H1 (cell line): ENCODE measurements at regions not wholly inside any gene's neighbourhood (a gene's known extent, or its start where the extent isn't known, plus 50 kb on each side); places are given as distances from the start of the nearest gene placed in this dataset.

Experiments used
- CTCF ChIA-PET: fragments of 300-600 bp; sonication (Branson Sonifier 250); formaldehyde crosslinking; loops from one replicate; lab custom pipeline; 2021; ENCODE audit not compliant: partially characterized antibody; lab: Charles Lee
- POLR2A ChIA-PET: fragments of 300-600 bp; sonication (Branson Sonifier 250); formaldehyde crosslinking; loops from one replicate; lab custom pipeline; 2021; ENCODE audit warnings: inconsistent platforms; ENCODE audit not compliant: partially characterized antibody; lab: Charles Lee
- DNase-seq, 2 experiments: peaks; one replicate each; pipeline versions ENCODE4 v3.0.0 to v3.0.0-alpha.2; 2010 to 2022; ENCODE audit warnings: low spot score in 2 of 2, low read depth in 1 of 2, mixed read lengths in 1 of 2
- FAIRE-seq: peaks from 2 replicates; lab custom pipeline; 2011; peaks lifted over from hg19 to GRCh38; lab: Jason Lieb, UNC
- H2AFZ ChIP-seq: 2 replicates; pipeline ENCODE4 v1.8.1; 2012; ENCODE audit warnings: low read length, inconsistent platforms
- H2AK5ac ChIP-seq: 2 replicates; pipeline ENCODE4 v1.6.1; 2013; ENCODE audit warnings: low read depth, low read length
- H2BK120ac ChIP-seq: replicated peaks from 2 replicates; pipeline ENCODE3; 2013; ENCODE audit warnings: low read depth, low read length, inconsistent platforms
- H2BK12ac ChIP-seq: 2 replicates; pipeline ENCODE4 v1.6.1; 2013; ENCODE audit warnings: low read depth, low read length
- H2BK15ac ChIP-seq: 2 replicates; pipeline ENCODE4 v1.6.1; 2013; ENCODE audit warnings: low read length
- H2BK20ac ChIP-seq: 2 replicates; pipeline ENCODE4 v1.6.1; 2013; ENCODE audit warnings: low read length
- H2BK5ac ChIP-seq: 2 replicates; pipeline ENCODE4 v1.6.1; 2013; ENCODE audit warnings: low read depth, low read length
- H3K14ac ChIP-seq: 2 replicates; pipeline ENCODE4 v1.6.1; 2013; ENCODE audit warnings: inconsistent platforms; ENCODE audit not compliant: insufficient read length
- H3K18ac ChIP-seq: 2 replicates; pipeline ENCODE4 v1.6.1; 2013; ENCODE audit warnings: low read length; ENCODE audit errors: extremely low read depth
- H3K23ac ChIP-seq: 2 replicates; pipeline ENCODE4 v1.6.1; 2013; ENCODE audit warnings: inconsistent platforms; ENCODE audit not compliant: insufficient read length
- H3K23me2 ChIP-seq: 2 replicates; pipeline ENCODE4 v1.6.1; 2013; ENCODE audit warnings: low read depth, low read length
- H3K27ac ChIP-seq: 2 replicates; pipeline ENCODE4 v1.6.1; 2011; ENCODE audit warnings: low read depth, low read length, inconsistent platforms
- H3K27me3 ChIP-seq, 4 experiments: replicated peaks in 1 of 4; 1 replicate in 1 of 4; 2 replicates in 3 of 4; pipeline versions ENCODE4 v1.6.1 to v1.8.1; 2011 to 2013; ENCODE audit warnings: low read length in 3 of 4, mild to moderate bottlenecking in 3 of 4, inconsistent platforms in 2 of 4, mixed read lengths in 2 of 4, moderate library complexity in 1 of 4; ENCODE audit not compliant: control insufficient read depth in 3 of 4, insufficient read depth in 3 of 4; ENCODE audit errors: extremely low read depth in 1 of 4
- H3K36me3 ChIP-seq, 4 experiments: 2 replicates each; pipeline versions ENCODE4 v1.6.1 to v1.8.1; 2011 to 2013; ENCODE audit warnings: mild to moderate bottlenecking in 4 of 4, low read length in 3 of 4, moderate library complexity in 2 of 4, control low read depth in 1 of 4, inconsistent platforms in 1 of 4; ENCODE audit not compliant: insufficient read depth in 4 of 4, control insufficient read depth in 2 of 4
- H3K4ac ChIP-seq: replicated peaks from 2 replicates; pipeline ENCODE3; 2013; ENCODE audit warnings: low read length, low read depth, mixed read lengths, inconsistent platforms; ENCODE audit not compliant: insufficient read length
- H3K4me1 ChIP-seq, 4 experiments: replicated peaks in 1 of 4; 1 replicate in 1 of 4; 2 replicates in 3 of 4; pipeline versions ENCODE4 v1.6.1 to v1.8.1; 2011 to 2013; ENCODE audit warnings: low read length in 3 of 4, inconsistent platforms in 2 of 4, mixed read lengths in 1 of 4; ENCODE audit not compliant: insufficient read depth in 4 of 4, control insufficient read depth in 3 of 4
- H3K4me2 ChIP-seq, 2 experiments: 2 replicates each; pipeline versions ENCODE4 v1.6.1 to v1.8.1; 2011 to 2013; ENCODE audit warnings: low read depth in 2 of 2, low read length in 2 of 2, control low read depth in 1 of 2, inconsistent platforms in 1 of 2, mild to moderate bottlenecking in 1 of 2; ENCODE audit not compliant: insufficient read depth in 1 of 2
- H3K4me3 ChIP-seq, 4 experiments: fragments of 200-600, 300-600 bp in 1 of 4; sonication (generic), shearing (Covaris generic), sonication (Bioruptor Twin) in 1 of 4; 2 replicates each; pipeline versions ENCODE4 v1.5.1 to v1.8.1; 2011 to 2016; ENCODE audit warnings: low read length in 4 of 4, low read depth in 3 of 4, control low read depth in 2 of 4, inconsistent platforms in 2 of 4, mild to moderate bottlenecking in 2 of 4, mixed read lengths in 1 of 4, moderate library complexity in 1 of 4; ENCODE audit not compliant: insufficient read depth in 2 of 4; ENCODE audit errors: extremely low read depth in 1 of 4
- H3K56ac ChIP-seq: replicated peaks from 2 replicates; pipeline ENCODE3; 2013; ENCODE audit warnings: low read depth, mild to moderate bottlenecking, mixed read lengths, low read length, inconsistent platforms; ENCODE audit not compliant: insufficient read length
- H3K79me1 ChIP-seq: 2 replicates; pipeline ENCODE4 v1.6.1; 2013; ENCODE audit warnings: low read depth, low read length, control low read depth
- H3K79me2 ChIP-seq, 2 experiments: 2 replicates each; pipeline versions ENCODE4 v1.6.1 to v1.8.1; 2012 to 2013; ENCODE audit warnings: low read length in 2 of 2, mild to moderate bottlenecking in 2 of 2, inconsistent platforms in 1 of 2; ENCODE audit not compliant: insufficient read depth in 2 of 2, control insufficient read depth in 1 of 2
- H3K9ac ChIP-seq, 4 experiments: replicated peaks in 1 of 4; 1 replicate in 1 of 4; 2 replicates in 3 of 4; pipeline versions ENCODE4 v1.6.1 to v1.8.1; 2011 to 2013; ENCODE audit warnings: low read depth in 3 of 4, low read length in 3 of 4, control low read depth in 2 of 4, mild to moderate bottlenecking in 2 of 4, moderate library complexity in 2 of 4, inconsistent platforms in 1 of 4; ENCODE audit errors: extremely low read depth in 1 of 4
- H3K9me3 ChIP-seq, 2 experiments: 2 replicates each; pipeline versions ENCODE4 v1.6.1 to v1.8.1; 2012 to 2013; ENCODE audit warnings: mild to moderate bottlenecking in 2 of 2, moderate library complexity in 2 of 2, control low read depth in 1 of 2, inconsistent platforms in 1 of 2, low read depth in 1 of 2, low read length in 1 of 2, mixed read lengths in 1 of 2; ENCODE audit not compliant: insufficient read depth in 2 of 2
- H4K20me1 ChIP-seq, 2 experiments: replicated peaks in 1 of 2; 2 replicates each; pipeline versions ENCODE3 to v1.8.1; 2011 to 2013; ENCODE audit warnings: inconsistent platforms in 2 of 2, low read length in 2 of 2, mild to moderate bottlenecking in 1 of 2; ENCODE audit not compliant: insufficient read depth in 2 of 2, control insufficient read depth in 1 of 2
- H4K5ac ChIP-seq: 2 replicates; pipeline ENCODE4 v1.6.1; 2013; ENCODE audit warnings: low read length, low read depth, mixed read lengths, inconsistent platforms; ENCODE audit not compliant: insufficient read length
- H4K8ac ChIP-seq: 2 replicates; pipeline ENCODE4 v1.8.0; 2013; ENCODE audit warnings: mild to moderate bottlenecking, moderate library complexity, low read length, inconsistent platforms; ENCODE audit not compliant: insufficient read depth; ENCODE audit errors: extremely low read depth
- H4K91ac ChIP-seq: replicated peaks from 2 replicates; pipeline ENCODE3; 2013; ENCODE audit warnings: low read length, mixed read lengths, inconsistent platforms; ENCODE audit not compliant: insufficient read length
- ASH2L ChIP-seq: fragments of 200-600, 300-600 bp; sonication (generic); IDR thresholded peaks from one replicate; pipeline ENCODE4 v1.7.1; 2017; ENCODE audit warnings: low read length
- EP300 ChIP-seq, 2 experiments: IDR thresholded peaks; 1 replicate in 1 of 2; 2 replicates in 1 of 2; pipeline ENCODE4 v1.6.1; 2011 to 2012; ENCODE audit warnings: low read depth in 2 of 2, low read length in 2 of 2, mild to moderate bottlenecking in 2 of 2, borderline replicate concordance in 1 of 2, inconsistent platforms in 1 of 2, moderate library complexity in 1 of 2
- JUN ChIP-seq: IDR thresholded peaks from 2 replicates; pipeline ENCODE4 v1.6.1; 2011; ENCODE audit warnings: low read depth, mild to moderate bottlenecking, improper control_type of control experiment, low read length
- MAFK ChIP-seq: IDR thresholded peaks from 2 replicates; pipeline ENCODE4 v1.6.1; 2012; ENCODE audit warnings: low read depth, mild to moderate bottlenecking, improper control_type of control experiment, low read length
- TAF7 ChIP-seq: optimal IDR thresholded peaks from 2 replicates; pipeline ENCODE3; 2011; ENCODE audit warnings: low read depth, mild to moderate bottlenecking, inconsistent platforms, low read length, moderate library complexity, borderline replicate concordance
- WGBS, 2 experiments: shearing (Covaris generic) in 1 of 2; methylation state at CpG; one replicate each; pipeline versions ENCODE4 v1.1.6 to v1.1.7; 2013 to 2015; ENCODE audit warnings: low lambda C conversion rate in 2 of 2, mixed read lengths in 2 of 2, inconsistent platforms in 1 of 2, low coverage in 1 of 2, missing lambda C conversion rate in 1 of 2; ENCODE audit not compliant: insufficient replicate concordance in 2 of 2, insufficient coverage in 1 of 2, insufficient read length in 1 of 2; ENCODE audit errors: extremely low coverage in 1 of 2, missing lambda C conversion rate in 1 of 2; 5-methylcytosine and 5-hydroxymethylcytosine counted together

DNA sequence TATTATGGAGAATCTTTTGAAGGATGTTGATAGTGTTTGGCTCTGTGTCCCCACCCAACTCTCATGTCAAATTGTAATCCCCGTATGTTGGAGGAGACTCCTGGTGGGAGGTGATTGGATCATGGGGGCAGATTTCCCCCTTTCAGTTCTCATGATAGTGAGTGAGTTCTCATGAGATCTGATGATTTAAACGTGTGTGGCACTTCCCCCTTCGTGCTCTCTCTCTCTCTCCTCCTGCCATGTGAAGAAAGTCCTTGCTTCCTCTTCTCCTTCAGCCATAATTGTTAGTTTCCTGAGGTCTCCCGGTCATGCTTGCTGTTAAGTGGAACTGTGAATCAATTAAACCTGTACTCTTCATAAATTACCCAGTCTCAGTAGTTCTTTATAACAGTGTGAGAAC lies 166.1 kb upstream of the NUDT6 start:
- H4K91ac ChIP-seq: no peak overlapping the region
- no peak for TF ChIP-seq ASH2L
- no peak for TF ChIP-seq MAFK
- no peak for TF ChIP-seq EP300 (IDR thresholded peaks at IDR 0.05; ENCODE audit: borderline replicate concordance in 1 of 2, low read depth in 2 of 2, low read length in 2 of 2)
- no peak for TF ChIP-seq TAF7
- TF ChIP-seq JUN: no peak
- WGBS, 2 experiments: 89% methylated on average over 4 of the region's 4 CpGs; no CpG with 5 or more reads in 1 of the 2 experiments

More for the DNA sequence above, 166.1 kb upstream of the NUDT6 start:
- no peak overlapping the region for H3K18ac ChIP-seq
- H3K9me3 ChIP-seq: no peaks in the 10 kb centered on the region
- no peak overlapping the region for H3K4ac ChIP-seq
- no peak overlapping the region for H2AFZ ChIP-seq
- H3K56ac ChIP-seq: no peak overlapping the region
- H3K14ac ChIP-seq: no peak overlapping the region
- POLR2A ChIA-PET: no interaction called here
- H3K4me2 ChIP-seq: no peak overlapping the region
- H2BK15ac ChIP-seq: no peak overlapping the region
- no peak overlapping the region for H2BK5ac ChIP-seq
- FAIRE-seq (no peak), DNase-seq (no peak)
- no peak overlapping the region for H2BK120ac ChIP-seq
- H4K5ac ChIP-seq: no peak overlapping the region
- no peak overlapping the region for H2AK5ac ChIP-seq
- CTCF ChIA-PET: no interaction called here
- H3K4me3 ChIP-seq: no peak overlapping the region
- no peak overlapping the region for H4K8ac ChIP-seq
- no peaks in the 10 kb centered on the region for H3K79me1 ChIP-seq
- H3K27ac ChIP-seq: no peak overlapping the region
- peaks cover 0 to 22% (median 4%) of the 10 kb centered on the region in 4 experiments; a peak in 4 of 8 replicates for H3K36me3 ChIP-seq
- no peaks in the 10 kb centered on the region for H4K20me1 ChIP-seq
- H3K9ac ChIP-seq: no peak overlapping the region
- no peaks in the 10 kb centered on the region for H3K23me2 ChIP-seq
- H2BK20ac ChIP-seq: no peak overlapping the region
- H2BK12ac ChIP-seq: no peak overlapping the region
- H3K4me1 ChIP-seq: no peaks in the 10 kb centered on the region
- H3K23ac ChIP-seq: no peak overlapping the region
- no peaks in the 10 kb centered on the region for H3K79me2 ChIP-seq
- H3K27me3 ChIP-seq: no peaks in the 10 kb centered on the region
